ENCODE measurements at regions not wholly inside any gene's neighbourhood (a gene's known extent, or its start where the extent isn't known, plus 50 kb on each side); places are given as distances from the start of the nearest gene placed in this dataset.

GRCh38 chr1:5191470-5191869 lies 537.1 kb downstream of the AJAP1 start:
- TF ChIP-seq TAF1 (IDR thresholded peaks at IDR 0.05; ENCODE audit: low read depth) (no peak), CEBPB (IDR thresholded peaks at IDR 0.05) (no peak), EP300 (IDR thresholded peaks at IDR 0.05; ENCODE audit: borderline replicate concordance) (no peak), ZBTB7A (IDR thresholded peaks at IDR 0.05; ENCODE audit: low read depth) (no peak), FOXM1 (IDR thresholded peaks at IDR 0.05; ENCODE audit: borderline replicate concordance, low read depth) (no peak), CREB1 (IDR thresholded peaks at IDR 0.05; ENCODE audit: low read depth) (no peak), MAX (IDR thresholded peaks at IDR 0.05) (no peak), YY1 (IDR thresholded peaks at IDR 0.05; ENCODE audit: low read depth) (no peak), USF1 (IDR thresholded peaks at IDR 0.05) (no peak), TCF12 (IDR thresholded peaks at IDR 0.05; ENCODE audit: low read depth) (no peak), EGR1 (IDR thresholded peaks at IDR 0.05) (no peak), TEAD4 (IDR thresholded peaks at IDR 0.05) (no peak)

- no peak for TF ChIP-seq EP300 (IDR thresholded peaks at IDR 0.05; ENCODE audit: borderline replicate concordance)
- TF ChIP-seq YY1 (IDR thresholded peaks at IDR 0.05; ENCODE audit: low read depth), result no peak
- TF ChIP-seq TEAD4 (IDR thresholded peaks at IDR 0.05), result no peak
- no peak for TF ChIP-seq MAX (IDR thresholded peaks at IDR 0.05)
- no peak for TF ChIP-seq USF1 (IDR thresholded peaks at IDR 0.05)
- TF ChIP-seq TCF12 (IDR thresholded peaks at IDR 0.05; ENCODE audit: low read depth), result no peak
- TF ChIP-seq FOXM1 (IDR thresholded peaks at IDR 0.05; ENCODE audit: borderline replicate concordance, low read depth), result no peak
- TF ChIP-seq CREB1 (IDR thresholded peaks at IDR 0.05; ENCODE audit: low read depth), result no peak
- no peak for TF ChIP-seq REST (IDR thresholded peaks at IDR 0.05; ENCODE audit: low read depth)
- no peak for TF ChIP-seq CEBPB (IDR thresholded peaks at IDR 0.05)
- TF ChIP-seq RAD21 (IDR thresholded peaks at IDR 0.05; ENCODE audit: low read depth), result no peak
- TF ChIP-seq NFIC (IDR thresholded peaks at IDR 0.05), result no peak
- TF ChIP-seq TAF1 (IDR thresholded peaks at IDR 0.05; ENCODE audit: low read depth), result no peak
- no peak for TF ChIP-seq ZBTB7A (IDR thresholded peaks at IDR 0.05; ENCODE audit: low read depth)
- no peak for TF ChIP-seq EGR1 (IDR thresholded peaks at IDR 0.05)
Measured at GRCh38 chr1:5189384-5189783, 535.0 kb downstream of the AJAP1 start.

- TF ChIP-seq REST (IDR thresholded peaks at IDR 0.05; ENCODE audit: low read depth) (no peak), CEBPB (IDR thresholded peaks at IDR 0.05) (no peak), EGR1 (IDR thresholded peaks at IDR 0.05) (no peak)
Measured at GRCh38 chr1:5165762-5166161, 511.4 kb downstream of the AJAP1 start.

- TF ChIP-seq EP300 (IDR thresholded peaks at IDR 0.05; ENCODE audit: borderline replicate concordance), result no peak
- TF ChIP-seq CEBPB (IDR thresholded peaks at IDR 0.05), result no peak
- no peak for TF ChIP-seq YY1 (IDR thresholded peaks at IDR 0.05; ENCODE audit: low read depth)
- no peak for TF ChIP-seq NFIC (IDR thresholded peaks at IDR 0.05)
- no peak for TF ChIP-seq ZBTB7A (IDR thresholded peaks at IDR 0.05; ENCODE audit: low read depth)
- TF ChIP-seq REST (IDR thresholded peaks at IDR 0.05; ENCODE audit: low read depth), result no peak
- TF ChIP-seq TCF12 (IDR thresholded peaks at IDR 0.05; ENCODE audit: low read depth), result no peak
- TF ChIP-seq MAX (IDR thresholded peaks at IDR 0.05), result no peak
- no peak for TF ChIP-seq TAF1 (IDR thresholded peaks at IDR 0.05; ENCODE audit: low read depth)
- TF ChIP-seq FOXM1 (IDR thresholded peaks at IDR 0.05; ENCODE audit: borderline replicate concordance, low read depth), result no peak
Measured at GRCh38 chr1:5164158-5164557, 509.7 kb downstream of the AJAP1 start.

- TF ChIP-seq TEAD4 (IDR thresholded peaks at IDR 0.05), result no peak
- TF ChIP-seq EP300 (IDR thresholded peaks at IDR 0.05; ENCODE audit: borderline replicate concordance), result no peak
- TF ChIP-seq REST (IDR thresholded peaks at IDR 0.05; ENCODE audit: low read depth), result no peak
- TF ChIP-seq CEBPB (IDR thresholded peaks at IDR 0.05), result no peak
- TF ChIP-seq YY1 (IDR thresholded peaks at IDR 0.05; ENCODE audit: low read depth), result no peak
- TF ChIP-seq USF1 (IDR thresholded peaks at IDR 0.05), result no peak
- no peak for TF ChIP-seq FOXM1 (IDR thresholded peaks at IDR 0.05; ENCODE audit: borderline replicate concordance, low read depth)
- no peak for TF ChIP-seq NFIC (IDR thresholded peaks at IDR 0.05)
- TF ChIP-seq TCF12 (IDR thresholded peaks at IDR 0.05; ENCODE audit: low read depth), result no peak
- no peak for TF ChIP-seq EGR1 (IDR thresholded peaks at IDR 0.05)
- no peak for TF ChIP-seq ZBTB7A (IDR thresholded peaks at IDR 0.05; ENCODE audit: low read depth)
- no peak for TF ChIP-seq CREB1 (IDR thresholded peaks at IDR 0.05; ENCODE audit: low read depth)
- TF ChIP-seq TAF1 (IDR thresholded peaks at IDR 0.05; ENCODE audit: low read depth), result no peak
- no peak for TF ChIP-seq RAD21 (IDR thresholded peaks at IDR 0.05; ENCODE audit: low read depth)
- no peak for TF ChIP-seq MAX (IDR thresholded peaks at IDR 0.05)
Measured at GRCh38 chr1:5161372-5161771, 507.0 kb downstream of the AJAP1 start.

Data from Ishikawa (cell line).